ENCODE measurements at regions not wholly inside any gene's neighbourhood (a gene's known extent, or its start where the extent isn't known, plus 50 kb on each side); places are given as distances from the start of the nearest gene placed in this dataset.

DNA sequence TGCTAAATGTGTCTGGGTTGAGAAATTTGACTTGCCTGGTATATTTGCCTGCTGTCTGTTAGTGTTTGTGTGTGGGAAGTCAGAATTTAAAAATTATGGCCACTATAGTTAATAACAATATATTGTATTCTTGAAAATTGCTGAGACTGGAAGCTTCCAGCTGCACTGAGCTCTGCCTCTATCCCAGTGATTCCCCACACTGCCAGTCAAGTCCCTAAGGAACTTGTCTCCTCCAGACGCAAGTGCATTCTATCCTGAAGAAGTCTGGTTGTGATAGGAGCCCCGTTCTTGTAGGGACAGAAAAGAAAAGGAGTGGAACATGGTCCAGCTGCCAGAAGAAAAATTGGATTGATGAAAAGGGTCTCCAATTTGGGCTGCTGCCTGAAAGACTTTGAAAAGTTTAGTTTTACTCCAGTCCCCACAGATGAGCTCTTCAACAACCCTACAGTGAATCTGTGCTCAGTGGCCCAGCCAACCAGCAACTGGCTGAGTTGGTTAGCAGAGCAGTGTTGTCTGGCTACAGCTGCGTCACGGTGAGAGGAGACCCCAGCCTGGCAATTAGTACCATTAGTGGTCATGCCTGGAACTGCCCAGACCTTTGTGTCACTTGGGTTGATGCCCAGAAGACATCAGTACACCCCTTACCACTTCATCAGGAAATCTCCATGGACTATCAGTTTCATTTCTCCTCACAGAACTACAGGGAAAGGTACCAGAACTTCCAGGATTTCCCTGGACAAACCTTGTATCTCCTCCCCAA is 183.1 kb upstream of the MCHR2 start:
- no peak for DNase-seq (ENCODE audit: low spot score)

DNA sequence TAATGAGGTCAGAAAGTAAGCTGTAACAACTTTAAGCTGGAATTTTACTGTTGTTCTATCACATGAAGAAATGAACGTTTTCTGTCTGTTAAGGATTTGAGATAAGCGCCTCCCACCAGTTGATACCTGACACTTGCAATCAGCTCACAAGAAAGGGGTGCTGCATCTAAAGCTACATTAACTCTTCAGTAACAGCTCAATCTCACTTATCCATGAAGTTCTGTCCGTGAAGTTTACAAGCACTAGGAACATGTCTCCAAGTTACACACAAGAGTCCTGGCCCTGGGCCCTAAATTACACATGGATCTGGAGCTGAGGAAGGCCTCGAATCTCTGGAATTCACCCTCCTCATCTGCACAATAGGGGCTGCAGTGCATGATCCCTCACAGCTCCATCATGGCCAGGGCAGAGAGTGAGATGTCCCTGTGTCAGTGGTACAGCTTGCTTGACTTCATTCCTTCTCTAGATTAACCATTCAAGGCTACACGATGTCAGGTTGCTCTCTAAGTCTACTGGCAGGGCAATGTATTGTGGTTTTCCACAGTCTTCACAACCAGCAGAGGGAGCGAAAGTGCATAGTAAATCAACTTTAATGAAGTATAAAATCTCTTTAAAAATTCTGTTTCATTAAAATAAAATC is 182.4 kb upstream of the MCHR2 start:
- no peak for DNase-seq (ENCODE audit: low spot score)

DNA sequence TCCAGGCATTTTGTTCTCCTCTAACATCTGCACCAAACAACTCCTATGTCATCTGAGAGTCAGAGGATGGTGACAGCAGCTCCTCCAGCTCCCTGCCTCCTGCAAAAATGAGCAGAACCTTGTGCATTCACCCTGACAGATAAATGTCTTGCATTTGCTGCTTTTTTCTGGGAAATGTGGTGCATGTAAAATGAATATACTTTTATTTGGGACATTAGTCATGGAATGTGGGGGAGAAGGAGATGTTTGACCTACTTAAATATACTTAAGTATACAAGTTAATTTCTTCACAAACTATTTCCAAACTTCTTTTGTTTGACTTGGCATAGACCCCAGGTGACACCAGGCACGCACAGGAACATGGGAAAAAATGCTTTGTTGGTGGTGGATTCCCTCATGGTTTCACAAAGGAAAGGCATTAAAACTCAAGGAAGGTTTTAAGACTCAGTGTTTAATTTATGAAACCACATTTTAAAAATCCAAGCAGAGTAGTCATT is 181.8 kb upstream of the MCHR2 start:
- no peak for DNase-seq (ENCODE audit: low spot score)

DNA sequence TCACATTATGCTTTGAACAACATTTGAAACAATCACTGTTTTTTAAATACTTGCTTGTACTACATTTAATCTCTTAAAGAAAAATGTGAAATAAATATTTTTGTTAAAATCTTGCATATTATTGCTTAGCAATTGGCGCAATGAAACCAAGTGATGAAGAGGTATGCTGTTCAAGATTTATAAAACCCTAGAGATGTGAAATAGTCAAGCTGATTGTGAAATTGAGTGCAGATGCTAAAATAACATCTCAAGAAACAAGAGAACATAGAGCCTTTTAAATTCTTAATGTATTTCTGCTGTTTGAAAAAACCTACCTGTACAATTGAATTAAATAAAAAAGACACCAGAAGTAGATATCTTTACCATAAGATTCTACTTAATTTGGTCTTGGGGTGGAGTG is 179.2 kb upstream of the MCHR2 start:
- no peak for DNase-seq (ENCODE audit: low spot score)

DNA sequence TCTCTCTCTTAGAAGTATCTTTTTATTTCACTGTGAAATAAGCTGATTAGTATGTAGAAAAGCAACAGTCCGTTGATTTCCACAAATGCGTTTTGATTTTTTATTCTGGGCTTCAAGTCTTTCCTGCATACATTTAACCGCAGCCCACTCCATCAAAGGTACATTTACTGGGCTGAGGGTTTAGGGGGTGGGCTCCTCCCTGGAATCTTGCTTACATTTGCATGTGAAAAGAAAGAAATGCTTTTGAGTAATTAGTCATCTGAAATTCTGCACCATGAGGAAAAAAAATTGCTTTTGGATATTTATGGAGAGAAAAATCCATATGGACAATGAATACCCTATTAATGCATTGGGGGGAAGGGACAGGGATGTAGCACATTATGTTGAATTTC is 178.3 kb upstream of the MCHR2 start:
- DNase-seq (ENCODE audit: low spot score) = no peak

DNA sequence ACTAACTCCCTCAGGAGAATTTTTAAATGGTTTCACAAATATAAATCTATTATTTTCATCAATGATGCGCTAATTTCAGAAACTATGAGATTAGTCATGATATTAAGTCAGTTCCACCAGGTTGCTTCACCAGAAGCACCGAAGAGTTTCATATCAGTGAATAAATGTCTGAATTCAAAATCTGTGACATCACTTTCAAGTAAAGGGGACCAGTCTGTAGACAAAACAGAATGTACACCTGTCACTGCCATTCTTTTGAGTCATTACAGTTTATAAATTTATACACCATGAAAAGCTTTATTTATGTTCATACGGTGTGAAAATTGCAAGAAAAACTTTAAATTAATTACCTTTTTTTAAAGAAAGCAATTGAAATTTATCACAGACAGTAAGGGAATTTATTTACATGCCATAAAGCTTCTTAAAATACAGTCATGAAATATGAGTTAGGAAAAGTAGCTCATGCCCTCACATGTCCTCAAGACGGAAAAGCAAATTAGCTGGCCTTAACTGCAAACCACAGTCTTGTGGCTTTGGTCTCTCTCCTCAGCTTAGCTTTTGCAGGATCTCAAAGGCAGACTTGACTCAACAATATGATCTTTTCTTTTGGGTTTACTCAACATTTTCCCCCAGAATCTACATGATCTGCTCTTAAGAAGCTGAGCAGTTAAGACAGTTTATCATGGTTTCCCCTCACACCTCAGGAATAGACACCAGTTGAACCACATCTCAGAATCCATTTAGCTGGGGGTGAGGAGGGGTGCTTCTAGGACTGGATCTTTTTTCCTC is 177.7 kb upstream of the MCHR2 start:
- DNase-seq (ENCODE audit: low spot score) = no peak

DNA sequence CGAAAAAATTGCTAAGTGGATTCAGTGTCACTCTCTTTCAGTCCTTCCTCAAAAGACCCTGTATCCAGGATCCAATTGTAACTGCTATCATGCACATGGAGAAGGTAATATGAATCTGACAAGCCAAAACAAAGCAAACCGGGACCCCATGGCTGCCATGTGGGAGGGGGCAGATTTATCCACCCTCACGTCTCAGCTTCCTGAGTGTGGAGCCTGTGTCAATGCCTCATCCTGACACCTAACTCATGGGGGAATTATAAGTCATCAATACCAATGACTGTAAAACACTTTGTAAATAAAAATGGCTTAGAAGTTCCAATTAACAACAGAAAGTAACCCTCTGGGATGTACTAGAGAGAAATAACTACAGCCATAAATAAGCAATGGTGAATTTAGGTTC is 174.1 kb upstream of the MCHR2 start:
- DNase-seq (ENCODE audit: low spot score) = no peak

DNA sequence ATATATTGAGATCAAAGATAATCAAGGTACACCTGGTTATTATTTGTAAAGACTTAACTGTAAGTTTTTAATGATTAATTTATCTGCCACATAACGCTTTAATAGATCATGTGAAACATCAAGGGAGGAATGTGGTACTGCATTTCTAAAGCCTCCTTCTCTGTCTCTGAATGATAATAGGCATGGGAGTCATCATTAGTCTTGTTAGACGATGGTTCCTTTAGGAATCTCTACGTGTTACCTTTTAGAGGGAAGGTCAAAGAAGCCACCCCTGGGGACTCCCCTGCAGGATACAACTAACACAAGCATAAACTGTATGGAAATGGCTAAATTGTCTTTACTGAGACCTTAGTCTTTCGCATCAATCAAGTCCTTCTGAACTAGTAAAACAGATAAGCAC is 173.6 kb upstream of the MCHR2 start:
- no peak for DNase-seq (ENCODE audit: low spot score)

DNA sequence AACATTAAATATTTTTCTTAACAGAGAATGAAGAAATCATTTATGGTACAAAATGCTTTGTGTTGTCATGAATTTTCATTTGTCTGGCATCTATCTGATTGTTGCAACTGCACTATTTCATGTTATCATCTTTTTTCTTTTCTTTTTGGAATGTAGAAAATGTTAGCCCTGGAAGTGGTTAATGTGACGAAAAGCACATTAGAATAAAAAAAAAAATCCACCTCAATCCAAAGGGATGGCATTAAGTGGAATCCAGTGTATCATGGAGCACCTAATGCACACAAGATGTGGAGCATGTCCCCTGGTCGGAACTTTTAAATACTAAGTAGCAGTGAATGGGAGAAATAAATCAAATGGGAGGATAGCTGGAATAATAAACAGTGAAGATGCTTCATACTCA is 172.9 kb upstream of the MCHR2 start:
- no peak for DNase-seq (ENCODE audit: low spot score)

DNA sequence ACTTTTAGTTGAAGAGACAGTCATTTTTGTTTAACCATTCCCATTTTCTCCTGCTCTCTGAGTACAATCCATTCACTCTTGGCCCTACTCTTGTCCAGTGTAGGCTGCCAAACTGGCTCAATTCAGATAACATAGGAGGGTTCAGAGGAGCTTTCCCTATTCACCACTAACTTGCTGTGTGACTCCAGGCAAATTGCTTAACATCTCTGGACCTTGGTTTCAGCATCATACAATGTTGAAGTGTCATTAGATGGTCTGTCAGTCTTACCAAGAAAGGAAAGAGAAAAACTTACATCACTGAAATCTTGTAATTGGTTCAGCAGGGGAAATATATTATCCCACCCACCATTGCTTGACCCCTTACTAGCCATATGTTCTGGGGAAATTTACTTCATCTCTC is 171.4 kb upstream of the MCHR2 start:
- DNase-seq (ENCODE audit: low spot score) = no peak

DNA sequence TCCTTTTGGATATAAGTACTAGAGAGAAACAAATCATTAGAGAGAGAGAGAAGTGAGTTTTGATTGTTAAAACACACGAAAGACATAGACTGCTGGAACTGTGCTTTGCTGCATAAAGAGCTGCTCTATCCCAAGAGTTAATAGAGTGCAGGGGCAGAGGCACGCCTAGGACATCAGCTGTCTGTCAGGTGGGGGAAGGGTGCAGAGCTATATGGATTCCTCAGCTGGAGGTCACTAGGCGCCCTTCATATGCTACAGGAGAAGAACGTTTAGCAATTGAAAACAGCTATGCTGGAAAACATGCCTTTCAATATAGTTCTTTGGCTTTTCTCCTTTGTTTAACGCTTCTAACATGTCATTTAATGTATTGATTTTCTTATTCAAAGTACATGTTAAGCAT is 169.0 kb upstream of the MCHR2 start:
- DNase-seq (ENCODE audit: low spot score) = no peak

DNA sequence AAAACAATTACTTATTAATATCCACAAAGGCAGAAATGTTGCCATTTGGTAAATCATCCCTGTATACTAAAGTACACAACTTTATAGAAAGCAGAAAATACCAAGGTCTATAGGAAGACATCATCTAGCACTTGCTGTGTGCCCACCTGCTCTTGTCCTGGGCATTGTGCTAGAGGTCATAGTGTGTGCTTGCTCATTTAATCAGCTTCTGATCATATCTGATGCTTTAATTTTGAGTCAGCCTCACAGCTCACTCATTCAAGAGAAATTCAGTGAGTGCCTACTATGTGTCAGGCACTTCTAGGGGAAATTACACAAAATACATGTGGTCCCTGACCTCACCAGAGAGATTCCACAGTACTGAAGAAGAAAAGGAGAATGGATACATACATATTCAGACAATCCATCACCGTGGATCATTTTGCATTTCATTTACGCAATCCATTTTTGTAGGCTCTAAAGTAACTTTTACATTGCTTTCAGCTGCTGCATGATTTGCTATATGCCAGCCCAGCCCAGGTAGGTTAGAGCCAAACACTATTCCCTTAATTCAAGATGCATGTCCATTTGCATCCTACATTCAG is 167.9 kb upstream of the MCHR2 start:
- DNase-seq (ENCODE audit: low spot score) = no peak

DNA sequence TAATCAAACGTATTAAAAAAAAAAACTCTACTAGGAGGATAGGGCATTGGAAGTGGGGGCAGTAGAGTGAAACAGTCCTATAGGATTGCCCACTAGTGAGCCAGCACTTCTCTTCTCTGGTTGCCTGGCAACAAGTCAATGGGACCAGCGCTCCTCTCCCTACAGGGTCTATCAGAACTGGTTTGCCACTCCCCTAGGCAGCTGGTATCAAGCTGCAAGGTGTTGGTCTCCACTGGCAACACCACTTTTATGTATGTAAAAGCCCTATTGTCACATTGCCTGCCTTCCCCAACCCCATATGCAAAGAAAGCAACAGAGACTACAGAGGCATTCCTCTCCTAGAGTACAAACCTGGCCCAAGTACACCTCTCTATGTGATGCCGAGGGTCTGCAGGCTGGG is 166.9 kb upstream of the MCHR2 start:
- no peak for DNase-seq (ENCODE audit: low spot score)

DNA sequence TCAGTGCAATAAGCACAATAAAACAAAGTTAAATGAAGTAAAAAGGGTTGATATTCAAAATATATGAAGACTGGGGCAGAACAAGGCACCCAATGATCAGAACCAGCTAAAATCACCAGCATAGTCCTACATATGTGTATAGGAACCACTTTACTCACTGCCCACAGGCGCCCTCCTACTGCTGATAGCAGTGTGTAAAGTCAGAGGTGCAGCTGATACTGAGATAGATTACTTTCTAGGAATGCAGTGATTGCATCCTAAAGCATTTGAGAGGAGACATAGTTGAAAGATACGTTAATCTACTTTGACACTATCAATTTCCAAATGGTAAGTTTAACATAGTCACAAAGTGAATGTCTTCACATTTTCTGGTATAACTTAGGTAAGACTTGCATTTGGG is 161.1 kb upstream of the MCHR2 start:
- DNase-seq (ENCODE audit: low spot score) = no peak

DNA sequence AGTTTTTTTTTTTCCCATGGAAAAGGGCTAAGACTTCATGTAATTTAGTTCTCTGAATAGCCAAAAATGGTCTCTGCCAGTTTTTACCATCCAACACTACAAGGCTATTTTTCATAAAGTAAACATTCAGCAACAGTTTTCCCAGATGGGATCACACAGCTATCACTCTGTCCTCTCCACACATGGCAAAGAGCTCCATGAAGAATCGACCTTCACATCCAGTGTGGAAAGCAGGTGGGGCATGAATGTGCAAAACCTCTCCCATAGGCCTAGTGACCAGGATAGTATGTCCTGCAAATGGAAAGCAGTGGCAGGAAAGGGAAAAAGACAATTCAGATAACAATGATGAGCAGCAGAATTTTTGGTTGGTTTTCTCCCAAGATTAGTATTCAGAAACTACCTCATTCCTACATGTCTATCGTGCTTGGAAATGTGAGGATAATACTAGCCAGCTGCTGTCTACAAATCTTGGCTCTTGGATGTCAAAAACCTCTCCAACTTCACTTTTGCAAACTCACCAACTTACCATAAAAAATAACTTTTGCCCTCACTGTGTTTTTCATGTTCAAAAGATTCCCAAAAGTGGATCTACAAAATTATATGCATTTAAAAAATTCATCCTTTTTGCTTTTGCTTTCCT is 159.7 kb upstream of the MCHR2 start:
- no peak for DNase-seq (ENCODE audit: low spot score)

DNA sequence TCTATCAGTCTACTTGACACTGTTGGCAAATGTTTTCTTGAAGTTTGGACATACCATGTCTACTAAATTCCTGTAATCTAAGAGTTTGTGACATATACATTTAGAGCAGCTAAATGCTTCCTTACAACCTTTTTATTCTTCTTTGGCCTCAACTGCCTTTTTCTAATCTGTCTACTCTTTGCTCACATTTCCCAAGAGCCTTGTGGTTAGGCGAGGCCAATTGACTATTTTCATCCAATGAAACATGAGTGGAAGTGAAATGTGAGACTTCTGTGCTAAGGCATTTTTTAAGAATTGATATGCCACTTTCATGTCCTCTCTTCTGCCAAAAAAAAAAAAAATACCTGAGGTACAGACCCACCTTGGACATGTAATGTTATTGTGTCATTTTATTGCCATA is 158.2 kb upstream of the MCHR2 start:
- DNase-seq (ENCODE audit: low spot score) = no peak

DNA sequence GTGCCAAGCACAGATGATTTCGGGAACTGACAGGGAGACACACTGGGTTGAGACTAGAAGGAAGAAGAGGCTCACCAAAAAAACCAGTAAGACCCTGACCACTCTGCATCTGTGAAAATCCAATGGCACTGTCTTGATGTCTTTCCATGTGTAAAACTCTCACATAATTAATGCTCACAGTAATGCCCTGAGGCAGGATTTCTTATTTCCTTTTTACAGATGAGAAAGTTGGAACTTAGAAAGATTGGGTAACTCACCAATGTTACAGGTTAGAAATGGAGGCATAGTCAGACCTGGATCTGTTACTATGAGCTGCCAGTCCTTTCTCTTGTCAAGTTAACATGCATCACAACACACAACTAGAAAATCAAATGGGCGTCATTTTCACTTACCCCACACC is 151.0 kb upstream of the MCHR2 start:
- DNase-seq (ENCODE audit: low spot score) = no peak

DNA sequence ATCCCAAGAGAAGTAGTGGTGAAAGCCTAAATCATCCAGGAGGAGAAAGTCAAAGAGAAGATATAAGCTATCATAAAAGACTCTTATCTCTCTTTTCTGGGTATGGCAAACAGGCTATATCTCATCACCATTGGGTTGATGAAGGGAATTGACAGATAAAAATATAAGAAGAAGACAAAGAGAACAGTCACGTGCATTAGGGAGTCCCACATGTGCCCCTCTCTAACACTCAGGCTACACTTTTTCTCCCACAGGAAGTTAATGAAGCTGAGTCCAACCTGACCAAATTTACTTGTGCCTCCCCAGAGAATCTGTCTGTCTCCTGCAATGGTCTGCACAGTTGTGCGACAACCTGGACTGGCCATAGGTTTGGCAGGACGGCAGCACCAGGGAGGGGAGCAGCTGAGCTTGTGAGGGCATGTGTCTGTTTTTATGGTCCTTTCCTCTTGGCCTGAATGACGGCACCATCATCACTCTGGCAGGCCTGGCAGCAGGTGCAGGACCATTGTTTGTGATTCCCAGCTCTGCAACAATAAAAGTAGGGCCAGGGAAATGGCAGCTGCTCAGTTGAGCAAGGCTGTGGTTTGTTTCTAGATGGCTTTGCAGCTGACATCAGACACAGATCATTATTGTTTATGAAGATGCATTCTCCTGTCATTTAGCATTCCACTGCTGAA is 144.5 kb upstream of the MCHR2 start:
- no peak for DNase-seq (ENCODE audit: low spot score)

DNA sequence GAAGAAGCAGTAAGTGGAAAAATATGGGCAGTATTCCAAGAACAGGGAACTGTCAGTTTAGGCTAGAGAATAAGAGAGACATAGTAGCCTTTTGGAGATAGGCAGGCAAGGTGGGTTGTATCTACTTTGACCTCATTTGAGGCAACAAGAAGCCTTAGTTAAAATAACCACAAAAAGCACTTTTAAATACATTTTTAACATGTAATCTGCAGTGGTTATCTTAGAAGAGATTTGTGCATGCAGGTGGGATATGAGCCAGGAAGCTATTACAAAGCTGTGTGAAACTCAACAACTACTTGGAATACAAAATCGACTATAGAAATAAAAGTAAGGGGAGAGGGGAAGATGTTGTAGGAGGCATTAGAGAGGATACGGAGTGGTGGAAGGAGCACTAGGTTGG is 143.7 kb upstream of the MCHR2 start:
- DNase-seq (ENCODE audit: low spot score) = no peak

DNA sequence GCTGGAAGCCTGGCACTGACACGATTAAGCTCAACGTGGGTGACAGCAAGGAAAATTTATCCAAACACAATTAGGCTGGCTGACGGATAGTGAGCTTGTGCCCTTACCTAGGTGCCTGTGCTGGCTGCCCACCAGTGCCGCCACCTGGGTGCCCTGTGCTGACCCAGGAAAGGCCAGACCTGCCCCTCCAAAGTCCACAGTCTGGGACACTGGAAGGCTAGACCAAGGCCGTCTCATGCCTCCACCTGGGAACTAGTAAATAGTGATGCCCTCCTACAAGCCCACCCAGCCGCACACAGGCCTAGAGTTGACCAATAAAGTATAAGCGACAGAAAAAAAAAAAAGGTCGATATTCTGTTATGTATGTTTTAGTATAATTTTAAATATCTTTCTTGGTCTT is 142.6 kb upstream of the MCHR2 start:
- DNase-seq (ENCODE audit: low spot score) = no peak

DNA sequence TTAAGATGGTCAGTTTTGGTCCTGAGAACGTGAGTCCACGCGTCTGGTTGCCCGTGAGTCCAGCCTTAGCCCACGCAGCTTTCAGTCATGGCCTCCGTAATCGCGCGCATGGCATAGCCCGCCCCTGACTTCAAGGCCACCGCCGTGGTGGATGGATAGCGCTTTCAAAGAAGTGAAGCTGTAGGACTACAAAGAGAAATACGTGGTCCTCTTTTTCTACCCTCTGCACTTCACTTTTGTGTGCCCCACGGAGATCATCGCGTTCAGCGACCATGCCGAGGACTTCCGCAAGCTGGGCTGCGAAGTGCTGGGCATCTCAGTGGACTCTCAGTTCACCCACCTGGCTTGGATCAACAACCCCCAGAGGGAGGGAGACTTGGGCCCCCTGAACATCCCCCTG is 142.0 kb upstream of the MCHR2 start:
- DNase-seq (ENCODE audit: low spot score) = no peak

DNA sequence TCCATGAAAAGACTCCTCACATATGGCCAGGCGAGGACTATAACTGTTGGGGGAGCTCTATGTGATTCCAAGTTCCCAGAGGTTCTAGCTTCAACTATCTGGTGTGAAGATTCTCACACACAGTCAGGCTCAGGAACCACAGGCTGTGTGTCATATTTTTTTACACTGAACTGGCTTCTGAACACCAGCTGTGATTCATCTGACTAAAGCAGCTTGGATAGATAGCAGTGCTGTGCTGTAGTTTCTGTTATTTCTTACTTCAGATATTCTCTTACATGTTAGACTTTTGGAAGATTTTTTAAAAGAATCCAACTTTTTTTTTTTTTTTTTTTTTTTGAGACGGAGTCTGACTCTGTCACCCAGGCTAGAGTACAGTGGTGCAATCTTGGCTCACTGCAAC is 140.7 kb upstream of the MCHR2 start:
- no peak for DNase-seq (ENCODE audit: low spot score)

All from left forelimb (tissue), 1 donor.